T-helper 1 cell treated with Interleukin-12 subunit alpha and Interleukin-12 subunit beta and Interleukin-4 antibody, amounts not matched to agents 30 ng/mL and 1 ng/mL, for 36 hours (primary cell): ENCODE measurements at regions not wholly inside any gene's neighbourhood (a gene's known extent, or its start where the extent isn't known, plus 50 kb on each side); places are given as distances from the start of the nearest gene placed in this dataset.

Experiments
- intact Hi-C: fragments of 100-400 bp; cut with micrococcal nuclease; formaldehyde crosslinking; loops from one replicate; pipeline ENCODE4 v1.15.1; 2024

DNA sequence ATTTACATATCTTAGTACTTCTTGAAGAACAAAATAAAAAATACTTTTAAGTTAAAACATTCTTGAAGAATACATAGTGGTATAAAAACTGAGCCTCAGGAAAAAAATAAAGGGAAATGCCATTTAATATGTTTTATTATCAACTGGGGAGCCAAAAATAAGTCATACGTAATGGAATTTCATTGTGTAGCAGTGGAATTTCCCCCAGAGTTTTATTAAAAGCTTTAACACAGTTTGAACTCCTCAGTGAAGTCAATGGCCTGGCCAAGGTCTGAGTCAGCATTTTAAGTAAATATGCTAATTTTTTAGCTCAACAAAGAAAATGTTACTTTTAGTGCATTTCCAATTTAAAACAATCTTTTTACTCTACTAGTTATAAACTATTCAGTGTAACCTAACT, 350.1 kb upstream of the ATP2B1 start:
- intact Hi-C loops: no loop called here

DNA sequence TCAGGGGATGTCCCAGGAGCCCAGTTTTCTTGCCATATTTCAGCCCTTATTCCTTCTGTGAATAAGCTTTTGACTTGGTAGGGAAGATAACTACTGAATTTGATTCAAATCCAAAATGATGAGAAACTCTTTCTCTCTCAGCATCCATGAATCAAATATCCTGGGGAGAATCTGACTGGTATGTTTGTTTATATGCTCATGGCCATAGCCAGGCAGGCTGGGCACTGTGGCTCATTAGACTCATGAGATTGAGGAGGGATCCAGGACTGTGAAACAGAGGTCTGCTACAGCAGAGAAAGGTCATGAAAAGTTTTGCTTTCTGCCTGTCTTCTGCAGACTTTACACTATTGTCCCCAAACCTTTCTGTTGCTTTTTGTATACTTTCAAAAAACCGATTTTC, 346.4 kb upstream of the ATP2B1 start:
- intact Hi-C loops: no loop called here

DNA sequence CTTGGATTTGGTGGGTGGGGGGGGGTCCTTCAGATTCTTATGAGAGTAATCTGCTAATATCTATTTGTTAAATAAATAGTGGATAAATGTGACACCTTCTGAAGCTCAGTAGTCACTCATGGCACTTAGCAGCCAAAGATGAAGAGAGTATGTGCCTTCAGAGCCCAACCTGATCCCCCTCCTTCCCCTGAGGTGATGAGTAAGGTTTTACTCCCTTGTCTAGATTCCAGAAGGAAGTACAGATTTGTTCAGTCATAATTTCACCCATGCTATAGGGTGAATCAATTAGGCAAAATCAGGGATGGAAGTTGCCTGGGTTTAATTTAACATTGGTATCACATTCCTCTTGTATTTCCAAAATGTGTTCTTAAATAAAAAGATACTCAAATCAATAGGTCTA, 340.3 kb upstream of the ATP2B1 start:
- intact Hi-C loops: no loop called here

DNA sequence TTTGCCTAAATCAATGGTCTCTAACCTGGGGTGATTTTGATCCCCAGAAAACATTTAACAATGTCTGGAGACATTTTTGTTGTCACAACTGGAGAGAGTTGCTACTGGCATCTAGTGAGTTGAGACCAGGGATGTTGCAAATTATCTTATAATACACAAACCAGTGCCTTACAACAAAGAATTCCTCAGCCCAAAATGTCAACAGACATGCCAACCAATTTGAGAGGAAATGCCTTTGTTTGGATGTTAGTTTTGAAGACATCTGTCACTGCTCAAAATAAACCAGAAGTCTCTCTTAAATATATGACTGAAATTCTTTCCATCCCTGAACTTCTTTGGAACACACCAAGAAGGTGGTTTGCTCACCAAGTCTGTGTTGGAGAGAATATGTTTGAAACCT, 336.9 kb upstream of the ATP2B1 start:
- intact Hi-C loops: no loop called here

DNA sequence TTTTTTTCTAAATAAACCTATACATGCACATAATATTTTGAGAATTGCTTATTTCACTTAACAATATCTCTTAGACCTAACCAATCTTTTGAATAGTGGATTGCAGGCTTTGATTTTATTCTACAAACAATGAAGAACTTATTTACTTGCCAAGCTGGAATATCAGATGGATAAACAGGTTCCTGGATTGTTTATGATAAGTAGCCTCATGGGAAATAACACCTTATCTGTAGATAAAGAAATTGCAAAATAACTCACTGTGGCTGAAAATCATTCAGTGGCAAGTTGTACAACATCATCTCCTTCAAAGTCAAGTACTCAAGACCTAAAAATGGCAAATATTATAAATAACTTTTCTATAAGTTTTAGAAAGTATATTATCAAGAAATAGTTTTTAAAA, 335.4 kb upstream of the ATP2B1 start:
- intact Hi-C loops: loop anchor here (5.0 kb wide), 1 partner anchor 82 kb away; no protein-coding TSS in a partner anchor

DNA sequence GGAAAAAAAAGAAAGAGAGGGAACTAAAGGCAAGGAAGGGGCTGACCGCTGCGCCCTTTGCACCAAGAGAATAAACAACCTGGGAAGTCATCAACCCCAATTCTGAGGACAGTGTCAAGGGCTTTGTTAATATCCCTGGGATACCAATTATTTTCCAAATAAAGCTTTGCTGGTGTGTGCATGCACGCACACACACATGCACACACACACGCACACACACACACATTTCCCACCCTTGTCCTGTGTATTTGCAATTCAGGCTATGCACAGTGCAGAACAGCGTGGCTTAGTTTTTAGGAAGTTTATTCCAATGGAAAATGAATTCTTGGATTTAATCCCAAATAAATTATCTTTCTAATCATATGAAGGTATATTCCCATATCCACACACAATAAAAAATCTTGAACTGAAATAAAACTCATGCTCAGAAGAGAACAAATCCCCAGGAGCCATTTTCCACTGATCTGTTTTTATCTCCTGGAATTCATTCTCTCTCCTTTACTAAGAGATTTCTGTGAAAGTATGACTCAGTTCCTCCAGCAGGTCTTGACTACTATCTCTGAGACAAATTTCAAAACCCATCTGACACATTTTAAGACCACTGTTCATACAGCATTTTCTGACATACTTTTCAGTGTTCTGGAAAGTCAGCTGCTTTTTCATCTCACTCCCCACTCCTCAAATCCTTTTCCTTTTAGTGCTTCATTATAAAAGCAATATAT, 334.4 kb upstream of the ATP2B1 start:
- intact Hi-C loops: loop anchor here (2.0 to 5.0 kb wide), 2 partner anchors 46 to 81 kb away; no protein-coding TSS in a partner anchor

DNA sequence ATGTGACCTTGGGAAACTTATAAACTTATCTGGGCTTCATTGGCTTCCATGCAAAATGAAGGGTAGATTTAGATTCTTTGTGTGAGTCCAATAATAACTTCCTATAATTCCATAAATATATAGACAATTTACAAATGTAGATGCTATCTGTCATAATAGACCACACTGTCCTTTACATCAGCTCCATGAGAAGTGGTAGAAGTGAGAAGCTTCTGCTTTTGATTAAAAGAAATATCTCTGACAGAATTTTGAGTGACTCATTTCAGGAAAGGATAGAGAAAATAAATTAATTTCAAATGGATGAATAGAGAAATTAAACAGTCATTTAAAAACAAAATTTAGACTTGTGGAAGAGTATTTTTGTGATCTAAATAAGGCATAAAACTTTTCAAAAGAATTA, 329.7 kb upstream of the ATP2B1 start:
- intact Hi-C loops: no loop called here

DNA sequence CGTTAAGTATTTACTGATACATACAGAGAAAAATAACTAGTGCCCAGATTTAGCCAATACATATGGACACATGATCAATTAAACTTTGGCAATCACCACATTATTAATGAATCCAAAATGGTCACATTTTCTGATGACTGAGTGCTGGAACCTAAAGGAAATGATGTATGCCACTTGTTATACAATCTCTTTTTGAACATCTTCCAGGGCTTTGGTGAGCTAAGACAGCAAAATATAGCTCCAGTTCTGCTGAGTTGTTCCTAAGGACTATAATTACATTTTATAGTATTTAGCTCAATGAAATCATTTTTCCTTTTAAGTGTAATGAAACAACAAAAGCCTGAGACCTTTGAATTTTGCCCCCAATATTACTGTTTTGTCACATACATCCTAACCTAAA, 329.1 kb upstream of the ATP2B1 start:
- intact Hi-C loops: no loop called here

DNA sequence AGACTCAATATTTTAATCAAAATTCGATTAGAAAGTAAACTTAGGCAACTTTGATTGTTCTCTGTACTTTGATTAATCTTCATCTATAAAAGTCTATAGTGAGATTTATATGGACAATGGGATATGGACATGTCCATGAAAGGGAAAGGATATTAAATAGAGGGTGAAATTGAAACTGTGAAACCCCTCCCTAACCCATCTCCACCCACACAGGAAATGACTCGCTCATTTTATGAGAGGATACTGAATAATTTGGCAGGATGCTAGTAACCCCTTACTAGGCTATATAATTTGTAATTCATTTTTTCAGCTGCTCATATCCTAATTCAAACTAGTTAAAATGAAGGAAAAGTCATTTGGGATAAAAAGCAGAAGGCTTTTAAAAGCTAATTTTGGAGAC, 328.0 kb upstream of the ATP2B1 start:
- intact Hi-C loops: no loop called here

DNA sequence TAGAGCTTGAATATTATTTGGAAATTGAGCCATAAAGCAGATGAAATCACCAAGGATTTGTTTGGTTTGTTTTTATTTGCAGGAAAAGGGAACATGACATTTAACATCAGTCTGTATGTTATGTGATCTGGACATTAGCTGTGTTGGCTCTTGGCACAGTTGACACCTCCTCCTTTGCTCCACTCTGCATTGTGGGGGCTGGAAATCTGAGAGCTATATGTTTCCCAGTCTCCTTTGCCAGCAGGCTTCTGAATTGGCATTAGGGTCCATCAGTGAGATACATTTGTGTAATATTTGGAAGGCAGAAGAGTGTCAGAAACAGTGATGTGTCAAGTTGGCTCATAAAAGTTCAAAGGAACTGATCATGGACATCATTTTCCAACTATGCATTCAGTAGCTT, 322.1 kb upstream of the ATP2B1 start:
- intact Hi-C loops: no loop called here

DNA sequence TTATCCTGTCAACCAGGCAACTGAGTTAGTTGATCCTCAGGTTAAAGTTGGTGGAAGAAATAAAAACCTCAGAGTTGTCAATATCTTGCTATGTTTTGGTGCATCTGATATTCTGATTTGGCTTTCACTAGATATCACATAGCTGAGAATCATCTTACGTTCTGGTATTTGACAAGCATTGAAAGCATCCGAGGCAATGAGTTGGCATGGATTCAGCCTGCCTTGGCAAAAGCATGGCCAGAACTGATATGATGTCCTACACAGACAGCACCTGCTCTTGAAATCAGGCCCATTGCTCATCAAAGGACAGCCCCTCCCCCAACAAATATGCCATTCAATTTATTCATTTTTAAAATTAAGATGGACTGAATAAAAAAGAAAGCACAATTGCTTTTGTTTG, 320.7 kb upstream of the ATP2B1 start:
- intact Hi-C loops: no loop called here

DNA sequence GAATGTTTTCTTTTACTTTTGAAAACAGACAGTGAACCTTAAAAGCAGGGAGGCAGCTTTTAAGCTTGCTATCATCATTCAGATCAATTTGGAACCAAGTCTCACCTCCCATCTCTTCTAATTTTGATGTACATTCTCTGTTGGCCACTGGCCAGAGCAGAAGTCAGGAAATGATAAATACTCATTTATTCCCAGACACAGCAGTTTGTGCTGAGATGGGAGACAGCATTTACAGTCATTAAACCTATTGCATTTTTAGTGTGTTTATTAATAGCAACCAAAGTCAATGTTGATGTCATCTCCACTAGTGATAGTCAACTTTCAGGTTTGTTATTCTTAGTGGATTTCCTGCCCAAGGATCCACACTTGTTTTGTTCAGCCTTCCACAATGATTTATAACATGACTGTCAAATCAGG, 320.0 kb upstream of the ATP2B1 start:
- intact Hi-C loops: no loop called here

DNA sequence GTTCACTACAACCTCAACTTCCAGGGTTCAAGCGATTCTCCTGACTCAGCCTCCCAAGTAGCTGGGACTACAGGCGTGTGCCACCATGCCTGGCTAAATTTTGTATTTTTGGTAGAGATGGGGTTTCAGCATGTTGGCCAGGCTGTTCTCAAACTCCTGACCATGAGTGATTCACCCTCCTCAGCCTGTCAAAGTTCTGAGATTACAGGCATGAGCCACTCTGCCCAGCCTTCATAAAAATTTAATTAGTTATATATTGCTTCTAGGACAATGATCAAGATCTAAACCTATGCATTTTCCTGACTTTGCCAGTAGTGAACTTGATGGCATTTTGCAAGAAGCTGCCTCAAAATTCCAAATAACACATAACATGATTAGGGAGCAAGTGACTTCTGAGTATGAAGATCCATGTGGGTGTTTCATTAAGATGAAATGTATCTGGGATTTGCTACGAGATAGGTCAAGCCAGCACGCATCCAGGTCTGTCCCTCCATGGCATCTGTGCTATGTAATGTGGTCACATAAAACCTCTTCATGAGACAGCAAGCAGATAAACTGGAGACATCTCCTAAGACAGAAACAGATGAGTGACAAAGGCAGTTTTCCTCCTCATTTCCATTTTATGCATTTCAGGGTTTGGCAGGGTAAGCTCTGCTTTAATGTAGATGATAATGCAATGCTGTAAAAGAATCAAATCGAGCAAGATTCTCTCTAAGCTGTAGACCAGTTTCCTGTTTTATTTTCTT, 319.4 kb upstream of the ATP2B1 start:
- intact Hi-C loops: no loop called here

DNA sequence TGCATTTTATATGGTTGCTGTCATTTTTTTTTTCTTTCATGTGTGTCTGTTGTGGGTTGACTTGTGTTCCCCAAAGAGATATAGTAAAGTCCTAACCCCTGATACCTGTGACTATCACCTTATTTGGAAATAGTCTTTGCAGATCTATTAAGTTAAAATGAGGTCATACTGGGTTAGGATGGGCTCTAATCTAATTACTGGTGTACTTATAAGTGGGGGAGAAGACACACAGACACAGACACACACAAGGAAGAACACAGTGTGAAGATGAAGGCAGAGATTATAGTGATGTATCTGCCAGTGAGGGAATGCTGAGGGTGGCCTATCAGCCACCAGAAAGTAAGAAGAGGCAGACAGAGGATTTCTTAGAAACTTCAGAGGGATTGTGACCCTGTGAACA, 318.4 kb upstream of the ATP2B1 start:
- intact Hi-C loops: no loop called here

DNA sequence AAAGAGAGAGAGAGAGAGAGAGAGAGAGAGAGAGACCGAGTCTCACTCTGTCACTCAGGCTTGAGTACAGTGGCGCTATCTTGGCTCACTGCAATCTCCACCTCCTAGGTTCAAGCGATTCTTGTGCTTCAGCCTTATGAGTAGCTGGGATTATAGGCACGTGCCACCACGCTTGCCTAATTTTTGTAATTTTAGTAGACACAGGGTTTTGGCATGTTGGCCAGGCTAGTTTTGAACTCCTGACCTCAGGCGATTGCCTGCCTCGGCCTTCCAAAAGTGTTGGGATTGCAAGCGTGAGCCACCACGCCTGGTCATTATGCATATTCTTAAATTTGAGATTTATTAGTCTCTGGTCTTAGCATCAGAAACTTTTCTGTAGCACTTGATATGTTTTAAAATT, 317.9 kb upstream of the ATP2B1 start:
- intact Hi-C loops: no loop called here

DNA sequence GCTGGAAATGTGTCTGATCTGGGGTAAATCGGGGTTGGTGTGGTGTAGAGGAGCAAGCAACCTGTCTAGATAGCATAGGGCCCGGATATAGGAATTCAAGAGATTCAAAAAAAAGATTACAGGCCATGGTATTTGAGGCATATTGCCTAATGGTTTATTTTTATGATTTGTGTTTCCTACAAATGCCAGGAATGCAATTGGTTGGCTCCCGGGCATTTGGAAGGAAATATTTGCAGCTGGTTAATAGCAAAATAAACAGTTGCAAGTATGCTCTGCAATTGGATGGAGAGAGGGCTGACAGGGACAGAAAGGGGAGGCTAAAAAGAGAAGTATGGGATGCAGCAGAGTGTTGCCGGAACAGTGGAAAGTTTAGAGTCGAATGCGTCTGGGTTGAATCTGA, 315.6 kb upstream of the ATP2B1 start:
- intact Hi-C loops: no loop called here

DNA sequence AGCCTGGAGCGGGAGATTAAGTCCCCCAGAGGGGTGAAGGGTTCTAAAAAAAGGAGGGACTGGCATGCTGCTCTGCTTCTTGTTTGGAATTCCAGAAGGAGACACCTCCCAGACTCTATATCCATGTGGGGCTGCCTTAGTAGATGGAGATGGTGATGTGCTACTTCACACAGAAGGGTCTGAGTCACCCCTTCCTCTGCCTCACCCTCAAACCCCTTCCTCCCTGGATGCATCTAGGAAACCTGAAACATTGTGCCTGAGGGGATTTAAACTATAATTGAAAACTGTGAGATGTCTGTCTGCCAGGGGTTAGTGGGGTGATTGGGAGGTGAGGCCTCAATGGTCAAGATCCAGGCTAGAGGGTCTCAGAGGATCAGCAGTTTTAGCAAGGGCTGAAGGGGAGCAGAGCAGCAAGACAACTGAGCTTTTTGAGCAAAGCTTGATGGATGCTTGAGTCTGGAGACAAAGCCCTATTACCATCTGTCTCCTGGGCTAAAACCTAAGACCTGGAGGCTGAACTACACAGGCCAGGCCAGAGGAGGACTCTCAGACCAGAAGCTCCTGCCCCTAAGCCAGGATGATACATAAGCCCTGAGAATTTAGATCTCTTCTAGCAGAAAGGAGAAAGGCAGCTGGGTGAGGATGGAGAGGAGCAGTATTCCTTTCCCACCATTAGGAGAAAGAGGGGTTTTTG, 314.7 kb upstream of the ATP2B1 start:
- intact Hi-C loops: no loop called here

DNA sequence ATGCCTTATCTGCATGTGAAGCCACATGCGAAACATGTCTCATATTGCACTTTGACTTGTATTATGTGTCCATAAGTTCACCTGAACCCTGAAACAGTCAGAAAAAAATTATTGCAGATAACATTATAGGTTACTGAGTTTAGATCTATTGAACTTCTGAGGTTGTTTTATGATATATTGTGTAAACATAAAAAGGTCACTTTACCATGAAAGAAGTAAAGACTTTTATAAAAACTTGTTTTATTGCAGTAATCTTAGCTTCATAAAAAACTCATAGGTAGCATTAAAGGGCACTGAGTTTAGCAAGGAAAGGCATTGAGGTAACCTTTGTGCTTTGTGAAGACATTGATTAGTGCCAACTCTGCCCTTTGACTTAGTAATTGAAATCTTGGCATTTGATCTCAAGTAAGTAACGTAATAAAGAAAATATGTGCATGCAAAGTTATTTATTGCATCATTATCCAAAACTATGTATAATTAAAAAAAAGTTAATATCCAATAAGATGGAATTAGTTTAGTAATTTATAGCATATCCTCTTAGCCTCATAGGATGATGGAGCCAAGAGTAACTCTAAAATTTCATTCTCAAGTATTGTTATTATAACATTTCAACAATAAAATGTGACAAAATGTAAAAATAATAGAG, 313.3 kb upstream of the ATP2B1 start:
- intact Hi-C loops: no loop called here

DNA sequence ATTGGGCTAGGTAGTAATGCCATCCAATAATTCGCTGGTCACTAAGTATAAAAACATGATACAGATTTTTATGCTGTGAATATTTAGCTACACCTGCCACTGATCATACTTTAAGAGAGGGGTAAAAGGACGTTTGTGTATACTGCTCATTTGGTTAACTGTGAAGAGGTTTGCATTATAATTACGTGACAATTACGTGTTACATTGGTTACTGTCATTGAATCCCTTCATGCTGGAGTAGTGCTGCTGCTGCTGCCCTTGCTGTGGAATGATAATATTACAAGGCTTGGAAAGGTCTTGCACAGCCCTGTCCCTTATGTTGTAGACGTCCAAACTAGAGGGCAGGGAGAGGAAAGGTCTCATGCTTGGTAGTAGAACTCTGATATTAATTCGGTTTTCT, 312.2 kb upstream of the ATP2B1 start:
- intact Hi-C loops: no loop called here

DNA sequence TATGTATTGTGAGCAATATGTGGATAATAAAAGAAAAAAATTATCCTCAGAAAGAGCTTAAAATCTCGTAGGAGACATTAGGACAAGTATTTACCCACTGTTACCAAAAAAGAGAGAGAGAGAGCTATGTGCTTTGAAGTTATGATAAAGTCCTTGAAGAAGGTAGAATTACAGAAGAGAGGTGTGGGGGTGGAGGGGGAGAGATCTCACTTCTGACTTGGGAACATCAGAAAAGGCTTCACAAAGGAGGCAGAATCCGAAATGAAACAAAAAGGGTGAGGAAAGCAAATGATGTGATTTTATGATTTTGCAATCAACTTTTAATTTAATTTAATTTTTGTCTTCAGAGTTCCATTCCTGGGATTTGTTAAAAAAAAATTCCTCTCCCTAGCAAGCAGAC, 311.8 kb upstream of the ATP2B1 start:
- intact Hi-C loops: no loop called here

DNA sequence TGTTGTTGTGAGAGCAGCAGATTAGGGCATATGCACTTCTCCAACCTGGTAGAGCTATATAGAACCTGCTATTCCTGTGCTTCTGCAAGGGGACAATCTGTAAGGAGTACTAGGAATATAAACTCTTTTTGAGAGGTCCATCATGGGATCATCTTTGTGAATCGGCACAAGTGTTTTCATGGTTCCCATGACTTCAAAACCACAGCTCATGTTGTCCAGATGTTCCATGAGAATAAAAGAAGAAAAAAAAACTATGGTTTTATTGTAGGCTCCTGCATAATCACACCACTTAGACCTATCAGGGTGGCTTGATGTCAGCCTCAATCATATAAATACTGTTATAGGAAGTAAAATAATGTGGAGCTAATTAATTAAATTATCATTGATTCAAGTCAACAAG, 311.4 kb upstream of the ATP2B1 start:
- intact Hi-C loops: no loop called here

DNA sequence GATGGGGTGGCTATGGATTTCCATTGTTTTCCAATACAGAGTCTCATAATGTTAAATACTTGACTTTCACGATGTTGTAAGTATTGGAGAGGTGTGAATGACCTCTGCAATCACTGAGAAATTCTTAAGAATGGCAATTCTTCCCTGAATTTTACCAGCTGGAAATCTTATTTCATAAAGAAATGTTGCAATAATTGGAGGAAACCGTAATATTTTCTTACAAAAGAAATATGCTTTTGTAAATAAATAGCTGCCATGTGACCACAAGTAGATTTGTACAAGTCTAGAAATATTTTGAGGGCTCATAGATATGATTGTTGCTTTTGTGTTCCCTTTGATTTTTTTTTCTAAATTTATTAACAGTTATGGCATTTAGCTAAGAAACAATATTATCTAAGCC, 308.7 kb upstream of the ATP2B1 start:
- intact Hi-C loops: no loop called here
